A172 (cell line): ENCODE measurements at regions not wholly inside any gene's neighbourhood (a gene's known extent, or its start where the extent isn't known, plus 50 kb on each side); places are given as distances from the start of the nearest gene placed in this dataset.
A peak's percentile ranks its signal among the peaks of the same experiment; 100 is the strongest.
"Not testable (repeated sequence)": the region's sequence is repeated elsewhere in the genome, so short reads cannot be mapped to it uniquely, and the experiment has no call there.

Source experiments
- DNase-seq: peaks from one replicate; pipeline ENCODE4 v3.0.0-alpha.2; 2015; ENCODE audit warnings: low spot score

GRCh38 chr7:125136755-125137532 lies 207.3 kb upstream of the POT1 start:
- DNase-seq = peak; percentile 37

GRCh38 chr7:125136341-125136740 lies 206.7 kb upstream of the POT1 start:
- no peak for DNase-seq

GRCh38 chr7:125130173-125130572 lies 200.5 kb upstream of the POT1 start:
- DNase-seq = no peak

- DNase-seq = no peak
Observed at GRCh38 chr7:125127304-125127703, 197.7 kb upstream of the POT1 start.

GRCh38 chr7:125126376-125126775 lies 196.8 kb upstream of the POT1 start:
- DNase-seq = no peak

GRCh38 chr7:125125315-125125714 lies 195.7 kb upstream of the POT1 start:
- no peak for DNase-seq

- DNase-seq = no peak
Observed at GRCh38 chr7:125122173-125122572, 192.5 kb upstream of the POT1 start.

GRCh38 chr7:125119559-125120115 lies 190.0 kb upstream of the POT1 start:
- no peak for DNase-seq

- DNase-seq = no peak
Observed at GRCh38 chr7:125118444-125118843, 188.8 kb upstream of the POT1 start.

- no peak for DNase-seq
Observed at GRCh38 chr7:125112850-125113249, 183.2 kb upstream of the POT1 start.

- DNase-seq = no peak
Observed at GRCh38 chr7:125099519-125099918, 169.9 kb upstream of the POT1 start.

- no peak for DNase-seq
Observed at GRCh38 chr7:125098377-125098970, 168.8 kb upstream of the POT1 start.

GRCh38 chr7:125090596-125090995 lies 161.0 kb upstream of the POT1 start:
- DNase-seq = peak; percentile 13

GRCh38 chr7:125089171-125089570 lies 159.5 kb upstream of the POT1 start:
- no peak for DNase-seq

- DNase-seq = no peak
Observed at GRCh38 chr7:125088555-125088954, 158.9 kb upstream of the POT1 start.

GRCh38 chr7:125085084-125085483 lies 155.5 kb upstream of the POT1 start:
- no peak for DNase-seq

- no peak for DNase-seq
Observed at GRCh38 chr7:125084196-125084595, 154.6 kb upstream of the POT1 start.

GRCh38 chr7:125074141-125074540 lies 144.5 kb upstream of the POT1 start:
- no peak for DNase-seq

GRCh38 chr7:125065546-125065945 lies 135.9 kb upstream of the POT1 start:
- no peak for DNase-seq

GRCh38 chr7:125065001-125065400 lies 135.4 kb upstream of the POT1 start:
- no peak for DNase-seq

GRCh38 chr7:125061776-125062397 lies 132.3 kb upstream of the POT1 start:
- DNase-seq = peak; percentile 69

- not testable (repeated sequence) for DNase-seq
Observed at GRCh38 chr7:125061083-125061745, 131.6 kb upstream of the POT1 start.
